NT2/D1 (cell line): ENCODE measurements at regions not wholly inside any gene's neighbourhood (a gene's known extent, or its start where the extent isn't known, plus 50 kb on each side); places are given as distances from the start of the nearest gene placed in this dataset.

ENCODE experiments used
- DNase-seq: peaks from one replicate; pipeline ENCODE4 v3.0.0-alpha.2; 2011; ENCODE audit warnings: low read depth, low spot score
- H3K27me3 ChIP-seq: 2 replicates; pipeline ENCODE4 v1.6.0; 2011; ENCODE audit warnings: mild to moderate bottlenecking; ENCODE audit not compliant: insufficient read length, insufficient read depth
- H3K36me3 ChIP-seq: 2 replicates; pipeline ENCODE4 v1.6.1; 2011; ENCODE audit warnings: mild to moderate bottlenecking, low read length, mixed read lengths; ENCODE audit not compliant: insufficient read depth, insufficient read length
- H3K4me1 ChIP-seq: 2 replicates; pipeline ENCODE4 v1.5.1; 2011; ENCODE audit not compliant: insufficient read depth, insufficient read length
- H3K4me3 ChIP-seq: 2 replicates; pipeline ENCODE4 v1.5.1; 2011; ENCODE audit warnings: low read depth; ENCODE audit not compliant: insufficient read length
- H3K9ac ChIP-seq: 2 replicates; pipeline ENCODE4 v1.6.0; 2011; ENCODE audit warnings: low read depth; ENCODE audit not compliant: insufficient read length
- H3K9me3 ChIP-seq: 2 replicates; pipeline ENCODE4 v1.5.1; 2011; ENCODE audit warnings: mild to moderate bottlenecking, low read length; ENCODE audit not compliant: insufficient read depth
- SUZ12 ChIP-seq: IDR thresholded peaks from 2 replicates; pipeline ENCODE4 v1.6.1; 2011; ENCODE audit not compliant: insufficient read length, insufficient read depth; ENCODE audit errors: extremely low read depth
- YY1 ChIP-seq: IDR thresholded peaks from 2 replicates; pipeline ENCODE4 v1.6.1; 2011; ENCODE audit not compliant: insufficient read length, insufficient read depth
- ZNF274 ChIP-seq: IDR thresholded peaks from 2 replicates; pipeline ENCODE4 v1.6.1; 2011; ENCODE audit warnings: mild to moderate bottlenecking, low read depth, low read length

GRCh38 chr3:168877899-168878298 is 782.2 kb upstream of the GOLIM4 start:
- Histone ChIP-seq H3K4me3 (no peak overlapping the region), H3K36me3 (no peaks in the 10 kb centered on the region)

GRCh38 chr3:168876346-168877035 is 780.8 kb upstream of the GOLIM4 start:
- TF ChIP-seq ZNF274 (no peak), YY1 (no peak), SUZ12 (no peak)
- DNase-seq, result no peak
- Histone ChIP-seq H3K9ac (no peak overlapping the region), H3K9me3 (no peaks in the 10 kb centered on the region), H3K4me1 (no peaks in the 10 kb centered on the region), H3K4me3 (no peak overlapping the region), H3K36me3 (no peaks in the 10 kb centered on the region), H3K27me3 (no peaks in the 10 kb centered on the region)

More at GRCh38 chr3:168877899-168878298, 782.2 kb upstream of the GOLIM4 start:
- Histone ChIP-seq H3K9ac (no peak overlapping the region), H3K27me3 (no peaks in the 10 kb centered on the region), H3K4me1 (no peaks in the 10 kb centered on the region), H3K9me3 (no peaks in the 10 kb centered on the region)
- DNase-seq, result no peak
- TF ChIP-seq SUZ12, result no peak
- no peak for TF ChIP-seq YY1
- no peak for TF ChIP-seq ZNF274

- TF ChIP-seq YY1 (no peak), SUZ12 (no peak), ZNF274 (no peak)
- no peaks in the 10 kb centered on the region for H3K36me3 ChIP-seq
- H3K4me3 ChIP-seq, result no peak overlapping the region
- H3K4me1 ChIP-seq, result no peaks in the 10 kb centered on the region
- no peak overlapping the region for H3K9ac ChIP-seq
- DNase-seq, result no peak
- no peaks in the 10 kb centered on the region for H3K27me3 ChIP-seq
- H3K9me3 ChIP-seq, result no peaks in the 10 kb centered on the region
These were observed 777.1 kb upstream of the GOLIM4 start for GRCh38 chr3:168872826-168873225.

GRCh38 chr3:168870892-168871291 is 775.2 kb upstream of the GOLIM4 start:
- Histone ChIP-seq H3K9me3 (no peaks in the 10 kb centered on the region), H3K36me3 (no peaks in the 10 kb centered on the region), H3K27me3 (no peaks in the 10 kb centered on the region), H3K4me3 (no peak overlapping the region), H3K4me1 (no peaks in the 10 kb centered on the region), H3K9ac (no peak overlapping the region)
- TF ChIP-seq YY1, result no peak
- DNase-seq, result no peak

- no peaks in the 10 kb centered on the region for H3K4me1 ChIP-seq
- no peak overlapping the region for H3K4me3 ChIP-seq
- H3K27me3 ChIP-seq, result no peaks in the 10 kb centered on the region
- H3K9ac ChIP-seq, result no peak overlapping the region
- H3K36me3 ChIP-seq, result no peaks in the 10 kb centered on the region
- peak; percentile 13 for DNase-seq
- H3K9me3 ChIP-seq, result no peaks in the 10 kb centered on the region
- no peak for TF ChIP-seq YY1
- no peak for TF ChIP-seq SUZ12
- no peak for TF ChIP-seq ZNF274
These were observed 769.4 kb upstream of the GOLIM4 start for GRCh38 chr3:168865022-168865551.

GRCh38 chr3:168864107-168865021 is 768.6 kb upstream of the GOLIM4 start:
- H3K9ac ChIP-seq, result no peak overlapping the region
- H3K27me3 ChIP-seq, result no peaks in the 10 kb centered on the region
- no peaks in the 10 kb centered on the region for H3K9me3 ChIP-seq
- no peaks in the 10 kb centered on the region for H3K4me1 ChIP-seq
- H3K4me3 ChIP-seq, result no peak overlapping the region
- DNase-seq, result no peak
- TF ChIP-seq ZNF274, result no peak
- no peak for TF ChIP-seq YY1
- no peak for TF ChIP-seq SUZ12
- no peaks in the 10 kb centered on the region for H3K36me3 ChIP-seq

GRCh38 chr3:168863561-168863960 is 767.8 kb upstream of the GOLIM4 start:
- Histone ChIP-seq H3K27me3 (no peaks in the 10 kb centered on the region), H3K4me1 (no peaks in the 10 kb centered on the region), H3K9me3 (no peaks in the 10 kb centered on the region), H3K36me3 (no peaks in the 10 kb centered on the region), H3K9ac (no peak overlapping the region), H3K4me3 (no peak overlapping the region)
- TF ChIP-seq ZNF274, result no peak
- TF ChIP-seq YY1, result no peak
- no peak for TF ChIP-seq SUZ12
- DNase-seq, result no peak
